ENCODE measurements at regions not wholly inside any gene's neighbourhood (a gene's known extent, or its start where the extent isn't known, plus 50 kb on each side); places are given as distances from the start of the nearest gene placed in this dataset.
"Not testable (repeated sequence)": the region's sequence is repeated elsewhere in the genome, so short reads cannot be mapped to it uniquely, and the experiment has no call there.

DNA sequence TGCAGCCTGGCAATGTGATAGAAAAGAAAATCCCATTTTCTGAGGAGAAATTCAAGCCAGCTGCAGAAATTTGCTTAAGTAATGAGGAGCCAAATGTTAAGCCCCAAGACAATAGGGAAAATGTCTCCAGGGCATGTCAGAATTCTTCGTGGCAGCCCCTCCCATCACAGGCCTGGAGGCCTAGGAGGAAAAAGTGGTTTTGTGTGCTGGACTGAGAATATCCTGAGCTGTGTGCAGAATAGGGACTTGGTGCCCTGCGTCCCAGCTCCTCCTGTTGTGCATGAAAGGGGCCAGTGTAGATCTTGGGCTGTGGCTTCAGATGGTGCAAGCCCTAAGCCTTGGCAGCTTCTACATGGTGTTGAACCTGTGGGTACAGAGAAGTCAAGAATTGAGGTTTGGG is 948.3 kb downstream of the METTL15 start:
- not testable (repeated sequence) for DNase-seq (ENCODE audit: low read depth)

DNA sequence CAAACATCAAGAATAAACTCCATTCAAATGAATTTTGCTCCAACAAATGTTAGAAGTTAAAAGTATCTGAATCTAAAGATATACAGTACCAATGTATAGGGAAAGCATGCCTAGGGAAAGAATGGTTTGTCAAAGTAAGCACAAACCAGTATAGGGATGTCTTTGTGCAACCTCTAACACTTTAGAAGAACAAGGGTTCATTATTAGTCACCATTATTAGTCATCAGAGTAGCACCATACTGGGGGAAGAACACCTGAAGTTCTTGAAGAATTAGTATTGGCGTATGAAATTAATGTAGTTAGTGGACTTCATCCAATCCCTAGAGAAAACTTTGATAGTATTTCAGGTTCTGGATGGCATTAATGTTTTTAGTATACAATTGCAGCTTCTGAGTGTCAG is 943.7 kb downstream of the METTL15 start:
- no peak for DNase-seq (ENCODE audit: low read depth)

DNA sequence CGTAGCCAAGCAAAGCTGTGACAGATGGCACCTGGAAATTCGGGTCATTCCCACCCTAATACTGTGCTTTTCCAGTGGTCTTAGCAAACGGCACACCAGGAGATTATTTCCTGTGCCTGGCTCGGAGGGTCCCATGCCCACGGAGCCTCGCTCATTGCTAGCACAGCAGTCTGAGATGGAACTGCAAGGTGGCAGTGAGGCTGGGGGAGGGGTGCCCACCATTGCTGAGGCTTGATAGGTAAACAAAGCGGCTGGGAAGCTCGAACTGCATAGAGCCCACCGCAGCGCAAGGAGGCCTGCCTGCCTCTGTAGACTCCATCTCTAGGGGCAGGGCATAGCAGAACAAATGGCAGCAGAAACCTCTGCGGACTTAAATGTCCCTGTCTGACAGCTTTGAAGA is 942.8 kb downstream of the METTL15 start:
- DNase-seq (ENCODE audit: low read depth) = not testable (repeated sequence)

DNA sequence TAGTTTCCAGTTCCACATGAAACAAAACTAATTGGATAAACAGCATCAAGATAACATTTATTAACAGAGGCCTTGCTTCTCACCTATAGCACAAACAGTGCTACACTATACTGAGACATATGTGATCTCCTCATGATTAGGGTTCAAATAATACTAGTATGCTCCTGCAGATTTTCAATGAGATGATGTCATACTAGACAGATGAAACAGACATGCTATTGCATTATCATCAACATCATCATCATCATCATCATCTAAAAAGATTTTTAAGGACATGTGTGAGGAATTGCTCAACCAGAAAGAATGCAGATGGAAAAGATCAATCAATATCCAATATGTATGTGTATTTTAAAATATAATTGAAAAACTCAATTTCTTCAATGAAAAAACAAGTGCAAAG is 932.3 kb downstream of the METTL15 start:
- DNase-seq (ENCODE audit: low read depth) = no peak

DNA sequence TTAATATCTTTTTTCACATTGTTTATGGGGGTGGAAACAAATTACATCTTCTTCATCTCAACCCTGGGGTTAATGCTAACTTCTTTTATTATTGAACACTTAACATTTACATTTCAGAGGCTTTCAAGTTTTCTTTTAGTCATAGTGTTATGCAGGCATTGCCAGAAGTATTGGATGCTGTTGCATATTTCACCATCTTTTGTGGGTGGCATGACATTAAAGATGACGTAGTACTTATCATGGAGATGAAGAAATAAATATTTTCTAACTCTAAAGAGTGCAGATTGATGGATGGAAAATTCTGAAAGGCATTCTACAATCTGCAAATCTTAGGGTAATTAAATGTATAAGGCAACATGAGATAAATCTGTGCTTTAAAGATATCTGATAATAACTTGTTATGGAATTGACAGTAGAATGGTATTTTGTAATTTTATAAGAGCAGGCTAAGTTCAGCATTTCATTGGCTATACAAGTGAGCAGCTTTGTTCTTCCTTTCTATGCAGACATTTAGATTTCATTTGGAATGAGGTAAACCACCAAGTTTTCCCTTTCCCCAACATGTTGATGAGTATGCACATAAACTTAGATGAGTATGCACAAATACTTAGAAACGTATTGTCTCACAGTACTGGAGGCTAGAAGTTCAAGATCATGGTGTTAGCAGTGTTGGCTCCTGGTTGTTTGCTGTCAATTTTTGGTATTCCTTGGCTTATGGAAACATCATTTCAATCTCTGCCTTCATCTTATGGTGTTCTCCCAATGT is 924.4 kb downstream of the METTL15 start:
- no peak for DNase-seq (ENCODE audit: low read depth)

DNA sequence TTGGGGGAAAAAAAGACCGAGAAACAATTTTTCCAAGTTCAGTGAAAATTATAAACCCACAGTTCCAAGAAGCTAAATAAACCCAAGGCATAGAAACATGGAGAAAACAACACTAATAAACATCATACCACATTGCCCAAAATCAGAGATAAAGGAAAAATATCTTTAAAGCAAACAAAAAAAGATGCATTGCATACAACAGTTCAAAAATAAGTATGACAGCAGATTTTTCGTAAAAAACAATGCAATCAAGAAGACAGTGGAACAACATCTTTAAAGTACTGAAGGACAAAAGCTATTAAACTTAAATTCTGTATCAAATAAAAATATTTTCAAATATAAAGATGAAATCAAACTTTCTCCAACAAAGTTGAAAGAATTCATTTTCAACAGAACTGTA is 921.3 kb downstream of the METTL15 start:
- no peak for DNase-seq (ENCODE audit: low read depth)

DNA sequence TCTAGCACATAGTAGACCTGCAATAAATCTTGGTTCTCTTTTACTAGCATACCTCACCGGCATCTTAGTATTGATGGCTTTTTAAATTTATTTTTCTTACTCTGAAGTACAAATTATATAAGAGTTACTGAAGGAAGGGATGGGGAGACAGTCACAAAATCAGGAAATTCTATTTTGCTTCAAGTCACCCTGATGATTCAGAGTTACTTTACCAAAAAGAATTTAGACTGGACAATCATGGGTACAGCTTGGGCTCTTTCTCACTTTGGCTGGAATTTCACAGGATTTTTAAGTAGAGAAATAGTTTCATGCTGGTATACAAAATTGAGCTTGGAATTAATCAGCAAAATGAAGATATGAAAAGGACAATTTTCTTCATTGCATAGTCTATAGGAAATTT is 919.2 kb downstream of the METTL15 start:
- DNase-seq (ENCODE audit: low read depth) = no peak

DNA sequence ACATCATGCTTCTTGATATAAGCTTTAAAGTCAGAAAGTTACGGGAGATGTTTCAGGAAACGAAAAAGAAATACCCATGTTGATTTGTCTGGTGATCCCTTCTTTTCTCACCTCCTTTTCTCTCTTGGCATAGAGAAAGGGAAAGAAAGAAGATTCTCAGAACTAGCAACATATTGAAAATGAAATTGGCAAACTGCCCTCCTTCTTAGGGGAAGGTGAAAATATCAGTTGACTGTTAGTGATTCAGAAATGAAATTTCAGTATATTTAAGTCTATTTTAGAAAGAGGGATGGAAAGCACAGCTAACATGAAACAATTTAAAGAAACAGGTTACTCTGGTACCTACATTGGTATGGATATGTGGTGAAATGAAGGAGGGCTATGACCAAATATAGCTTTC is 918.1 kb downstream of the METTL15 start:
- DNase-seq (ENCODE audit: low read depth) = no peak

DNA sequence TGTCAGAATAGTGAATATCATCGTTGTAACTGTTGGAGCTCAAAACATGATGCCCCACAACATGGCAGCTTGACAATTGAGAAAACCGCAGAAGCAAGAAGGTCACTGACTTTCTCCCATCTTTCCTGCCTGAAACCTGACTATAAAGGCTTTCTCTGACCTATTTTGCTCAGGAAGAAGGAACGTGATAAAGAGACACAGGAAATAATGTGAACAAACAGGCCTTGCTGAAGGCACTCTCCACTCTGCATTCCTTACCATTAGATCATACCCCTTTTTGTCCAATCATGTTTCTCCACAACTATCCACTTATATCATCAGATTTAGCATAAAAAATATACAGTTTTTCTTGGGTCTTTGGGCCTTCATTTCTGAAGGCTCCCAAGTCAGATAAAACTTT is 916.8 kb downstream of the METTL15 start:
- no peak for DNase-seq (ENCODE audit: low read depth)

DNA sequence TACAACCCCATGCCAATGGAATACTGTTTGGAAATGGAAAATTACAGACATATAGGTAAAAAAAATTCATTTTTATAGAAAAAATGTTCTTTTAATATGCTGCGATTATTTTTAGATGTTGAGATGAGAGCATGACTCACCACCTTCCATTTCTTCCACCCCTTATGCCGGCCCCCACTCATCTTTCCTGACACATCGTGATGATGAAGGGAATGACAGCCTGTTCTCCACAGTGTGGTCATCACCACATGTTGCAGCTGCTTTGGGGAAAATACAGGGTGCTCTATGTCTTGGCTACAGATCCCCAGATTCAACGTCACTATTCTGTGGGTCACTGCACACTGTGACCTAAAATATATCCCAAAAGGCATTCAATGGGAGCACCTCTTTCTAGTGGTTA is 916.2 kb downstream of the METTL15 start:
- DNase-seq (ENCODE audit: low read depth) = no peak

DNA sequence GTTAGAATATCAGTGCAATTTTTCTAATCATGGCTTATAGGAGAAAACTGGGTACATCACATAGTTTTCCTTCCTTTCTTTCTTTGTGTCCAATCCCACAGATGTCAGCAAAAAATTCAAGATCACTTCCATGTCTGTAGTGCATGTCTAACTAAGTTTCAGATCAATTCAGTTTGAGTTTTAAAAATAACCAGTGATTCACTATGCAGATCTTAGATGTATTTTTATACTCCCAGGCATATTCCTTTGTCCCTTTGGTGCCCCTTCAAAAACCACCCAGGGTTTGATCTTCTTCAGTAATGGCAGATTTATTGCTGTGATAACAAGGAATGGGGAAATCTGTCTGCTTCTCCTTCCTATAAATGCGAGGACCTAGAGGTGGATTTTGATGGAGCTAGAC is 915.6 kb downstream of the METTL15 start:
- DNase-seq (ENCODE audit: low read depth) = no peak

DNA sequence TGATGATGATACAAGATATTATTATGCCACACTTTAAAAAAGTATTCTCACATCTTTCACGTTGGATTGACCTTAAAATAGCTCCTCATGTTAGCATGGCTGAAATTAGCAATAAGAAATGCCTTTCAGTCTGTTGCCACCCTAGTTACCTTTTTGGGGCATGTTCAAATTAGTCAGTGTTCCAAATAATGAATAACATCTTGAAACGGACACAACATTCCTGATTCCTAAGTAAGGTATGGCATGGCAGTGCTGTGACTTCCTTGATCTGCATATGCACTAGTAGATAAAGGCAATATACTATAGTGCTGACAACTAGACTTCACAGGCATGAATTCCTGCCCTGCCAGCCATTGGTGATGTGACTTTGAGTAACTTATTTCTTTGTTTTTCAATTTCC is 914.5 kb downstream of the METTL15 start:
- no peak for DNase-seq (ENCODE audit: low read depth)

DNA sequence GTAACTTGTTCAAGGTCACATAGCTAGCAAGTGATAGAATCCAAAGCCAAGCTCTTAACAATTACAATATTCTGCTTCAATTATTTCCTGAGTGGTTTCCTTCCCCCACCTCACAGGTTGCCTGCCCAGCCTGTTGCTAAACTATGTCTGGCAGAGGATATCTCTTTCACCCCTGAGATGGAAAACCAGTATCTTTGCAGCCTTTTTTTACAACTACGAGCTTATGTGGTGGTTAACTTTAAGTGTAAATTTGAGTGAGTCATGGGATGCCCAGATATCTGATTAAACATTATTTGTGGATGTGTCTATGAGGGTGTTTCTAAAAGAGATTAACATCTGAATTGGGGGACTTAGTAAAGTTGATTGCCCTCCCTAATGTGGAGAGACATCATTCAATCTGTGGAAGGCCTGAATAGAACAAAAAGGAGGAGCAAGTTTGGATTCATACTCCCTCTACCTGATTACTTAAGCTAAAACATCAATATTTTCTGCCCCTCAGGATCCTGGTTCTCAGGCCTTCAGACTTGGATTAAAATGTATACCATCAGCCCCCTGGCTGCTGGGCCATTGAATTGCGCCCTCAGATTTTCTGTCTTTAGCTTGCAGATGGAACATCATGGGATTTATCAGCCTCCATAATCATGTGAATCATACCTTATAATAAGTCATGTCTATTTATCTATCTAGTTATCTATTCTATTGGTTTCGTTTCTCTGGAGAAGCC is 911.9 kb downstream of the METTL15 start:
- DNase-seq (ENCODE audit: low read depth) = no peak

DNA sequence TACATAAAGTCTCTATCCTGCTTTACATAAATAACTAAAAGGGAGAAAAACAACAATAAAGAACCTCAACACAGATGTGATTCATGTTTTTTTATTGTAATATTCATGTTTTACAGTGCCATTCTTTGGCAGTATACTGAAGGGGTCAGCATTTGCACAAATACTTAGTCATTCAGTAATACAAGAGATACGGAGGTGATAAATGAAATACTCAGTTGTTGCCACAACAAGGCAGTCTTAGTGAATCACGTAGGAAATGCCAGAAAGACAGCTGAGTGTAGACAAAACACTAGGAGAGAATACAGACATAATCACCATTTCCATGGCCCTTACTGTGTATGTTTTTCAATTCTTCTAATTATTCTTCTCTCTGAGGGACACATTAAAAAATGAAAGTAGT is 910.4 kb downstream of the METTL15 start:
- DNase-seq (ENCODE audit: low read depth) = no peak

DNA sequence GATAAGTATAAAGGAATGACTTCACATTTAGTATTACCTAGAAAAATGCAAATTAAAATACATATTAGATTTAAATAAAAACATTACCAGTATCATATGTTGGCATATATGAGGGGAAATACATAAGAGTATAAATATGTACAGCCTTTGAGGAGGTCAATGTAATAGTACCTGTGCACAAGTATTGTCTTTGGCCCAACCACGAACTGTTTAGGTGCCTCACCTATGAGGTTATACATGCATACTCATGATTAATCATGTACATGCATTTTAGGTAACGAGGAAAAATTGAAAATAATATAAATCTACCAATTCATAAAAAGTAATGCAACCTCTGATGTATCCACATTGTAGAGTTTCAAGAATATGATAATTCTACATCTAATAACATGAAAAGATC is 909.8 kb downstream of the METTL15 start:
- DNase-seq (ENCODE audit: low read depth) = no peak

DNA sequence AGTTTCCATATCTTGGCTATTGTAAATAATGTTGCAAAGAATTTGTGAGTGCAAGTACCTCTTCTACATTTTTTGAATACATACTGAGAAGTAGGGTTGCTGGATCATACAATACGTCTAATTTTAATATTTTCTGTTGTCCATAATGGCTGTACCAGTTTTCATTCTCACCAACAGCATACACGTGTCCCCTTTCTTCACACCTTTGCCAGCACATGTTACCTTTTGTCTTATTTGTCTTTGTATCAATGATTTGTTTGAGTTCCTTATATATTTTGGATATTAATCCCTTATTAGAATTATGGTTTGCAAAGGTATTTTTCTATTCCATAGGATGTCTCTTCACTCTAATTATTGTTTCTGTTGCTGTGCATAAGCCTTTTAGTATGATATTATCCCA is 904.3 kb downstream of the METTL15 start:
- DNase-seq (ENCODE audit: low read depth) = no peak

DNA sequence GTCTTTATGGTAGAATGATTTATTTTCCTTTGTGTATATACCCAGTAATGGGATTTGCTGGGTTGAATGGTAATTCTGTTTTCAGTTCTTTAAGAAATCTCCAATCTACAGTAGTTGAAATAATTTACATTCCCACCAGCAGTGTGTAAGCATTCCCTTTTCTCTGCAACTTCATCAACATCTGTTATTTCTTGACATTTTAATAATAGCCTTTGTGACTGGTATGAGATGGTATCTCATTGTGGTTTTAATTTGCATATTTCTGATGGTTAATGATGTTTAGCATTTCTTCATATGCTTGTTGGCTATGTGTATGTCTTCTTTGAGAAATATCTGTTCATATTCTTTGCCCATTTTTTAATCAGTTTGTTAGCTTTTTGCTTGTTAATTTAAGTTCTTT is 901.2 kb downstream of the METTL15 start:
- DNase-seq (ENCODE audit: low read depth) = no peak

DNA sequence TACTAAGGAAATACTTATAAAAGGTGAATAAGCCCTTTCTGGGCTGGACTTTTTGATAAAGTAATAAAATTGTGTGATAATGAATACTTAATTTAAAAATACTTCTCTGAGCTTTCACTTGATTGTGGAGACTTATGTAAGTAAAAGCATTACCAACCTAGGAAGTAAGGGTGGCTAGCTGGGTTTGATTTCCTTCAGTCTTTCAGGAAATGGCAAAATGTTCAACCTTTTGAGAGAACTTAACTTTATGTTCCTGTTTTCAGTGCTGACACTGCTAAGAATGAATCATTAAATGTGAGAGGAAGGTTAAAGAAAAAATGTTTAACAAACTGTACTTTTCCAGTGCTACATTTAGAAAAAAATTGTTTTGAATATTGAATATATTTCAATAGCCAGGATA is 900.3 kb downstream of the METTL15 start:
- DNase-seq (ENCODE audit: low read depth) = no peak

DNA sequence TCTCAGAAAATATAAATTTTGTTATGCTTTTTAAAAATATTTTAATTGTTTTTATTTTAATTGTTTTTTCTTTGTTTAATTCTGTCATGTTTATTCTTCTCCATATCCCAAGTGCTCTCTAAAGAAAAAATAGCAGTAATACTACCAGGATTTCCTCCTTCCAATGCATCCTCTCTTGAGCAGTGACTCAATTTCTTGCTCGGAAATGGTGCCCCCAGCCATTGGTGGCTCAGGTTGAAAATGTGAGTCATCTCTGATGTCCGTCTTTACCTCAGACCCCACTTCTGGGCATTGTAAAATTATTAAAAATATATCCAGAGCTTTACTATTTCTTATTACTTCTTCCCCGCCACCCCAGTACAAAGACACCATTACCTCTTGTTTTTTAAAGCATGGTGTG is 898.5 kb downstream of the METTL15 start:
- DNase-seq (ENCODE audit: low read depth) = no peak

DNA sequence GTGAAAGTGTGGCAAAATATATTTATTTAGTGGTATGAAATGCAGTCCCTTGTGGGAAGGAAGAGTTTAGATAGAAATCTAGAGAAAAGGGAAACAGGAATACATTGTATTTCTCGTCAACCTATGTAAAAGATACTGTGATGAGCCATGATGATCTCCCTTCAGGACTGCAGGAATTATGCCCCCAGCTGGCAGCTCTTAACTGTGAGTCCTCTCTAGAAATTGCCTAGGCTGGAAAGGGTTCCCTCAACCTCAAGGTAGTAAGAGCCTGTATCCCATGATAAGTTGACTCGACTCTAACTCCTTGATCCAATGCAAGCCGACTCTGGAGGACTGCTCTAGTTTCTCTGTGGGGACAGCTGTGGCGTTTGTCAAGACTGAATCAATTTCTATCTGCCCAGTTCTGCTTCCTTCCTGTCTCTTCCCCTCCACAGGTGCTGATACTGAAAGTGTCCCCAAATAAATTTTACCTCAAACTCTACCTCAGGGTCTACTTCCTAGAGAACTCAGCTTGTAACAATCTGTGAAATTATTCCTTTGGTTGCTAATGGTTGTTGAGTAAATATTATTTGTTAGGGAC is 897.3 kb downstream of the METTL15 start:
- no peak for DNase-seq (ENCODE audit: low read depth)

DNA sequence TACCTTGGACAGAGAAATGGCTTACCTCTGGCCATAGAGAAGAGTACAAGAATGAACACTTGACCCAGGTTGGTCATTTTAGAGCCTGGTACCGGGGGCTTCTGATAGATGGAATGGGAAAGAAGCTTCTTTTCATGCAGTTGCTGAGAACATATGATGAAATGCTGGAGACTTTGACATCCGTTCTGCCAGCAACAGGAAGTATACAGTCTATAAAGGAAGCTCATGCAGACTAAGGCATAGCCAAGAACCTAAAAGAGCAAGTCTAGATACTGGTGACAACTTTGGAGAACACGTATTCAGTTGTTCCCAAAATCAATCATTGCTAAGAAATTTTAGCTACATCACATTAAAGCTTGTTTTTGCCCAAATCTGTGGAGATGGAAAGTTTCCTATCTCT is 894.6 kb downstream of the METTL15 start:
- no peak for DNase-seq (ENCODE audit: low read depth)

DNA sequence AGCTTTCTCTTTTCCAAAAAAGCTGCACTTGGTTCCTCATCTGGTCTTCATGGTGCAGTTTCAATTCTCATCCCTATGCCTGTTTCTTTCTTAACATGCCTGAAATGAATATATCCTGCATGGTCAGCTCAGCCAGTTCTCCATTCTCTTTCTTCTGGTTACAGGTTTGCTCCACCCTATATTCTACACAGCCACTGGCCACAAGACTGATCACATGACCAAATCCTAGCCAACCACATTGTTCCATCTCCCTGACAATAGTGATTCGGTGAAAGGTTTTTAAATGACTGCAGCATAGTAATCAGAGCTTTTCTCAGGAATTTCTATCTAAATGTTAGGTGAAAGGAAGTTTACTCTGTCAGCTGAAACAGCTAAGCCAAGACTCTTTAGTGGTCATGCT is 891.4 kb downstream of the METTL15 start:
- DNase-seq (ENCODE audit: low read depth) = no peak

DNA sequence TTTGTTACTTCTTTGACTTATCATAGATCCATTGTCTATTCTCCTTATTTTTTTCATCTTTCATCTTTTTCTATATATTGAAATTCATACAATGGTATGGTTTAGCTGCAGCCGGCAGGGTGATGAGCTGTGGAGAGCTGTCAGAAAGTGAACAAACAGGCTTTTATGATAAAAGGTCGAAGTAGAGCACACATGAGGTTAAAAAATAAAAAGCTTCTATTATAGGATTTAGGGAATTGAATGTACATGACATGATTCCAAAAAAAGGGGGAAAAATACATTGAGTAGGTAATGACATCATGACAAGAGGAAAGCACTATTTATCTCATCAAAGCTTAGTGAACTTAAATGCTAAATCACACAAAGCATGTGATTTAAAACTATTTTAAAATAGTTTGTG is 884.8 kb downstream of the METTL15 start:
- no peak for DNase-seq (ENCODE audit: low read depth)

Data from forelimb muscle (tissue), 1 donor.